Neural cell (in vitro differentiated cells): ENCODE measurements at regions not wholly inside any gene's neighbourhood (a gene's known extent, or its start where the extent isn't known, plus 50 kb on each side); places are given as distances from the start of the nearest gene placed in this dataset.

Experiments
- H2AFZ ChIP-seq: fragments of 200-600, 300-800 bp; sonication (generic), shearing (Covaris generic); 2 replicates; pipeline ENCODE4 v1.6.0; 2014; ENCODE audit warnings: low read depth, mild to moderate bottlenecking, antibody characterized with exemption, low read length, moderate library complexity
- H3F3A ChIP-seq: fragments of 200-600 bp; shearing (Covaris generic); 2 replicates; pipeline ENCODE4 v1.6.1; 2016; ENCODE audit warnings: mild to moderate bottlenecking, moderate library complexity, mixed read lengths, antibody characterized with exemption, low read length; ENCODE audit not compliant: insufficient read depth, poor library complexity, severe bottlenecking
- H3K27ac ChIP-seq: fragments of 200-600, 300-800 bp; sonication (generic), shearing (Covaris generic); 2 replicates; pipeline ENCODE4 v1.5.1; 2014; ENCODE audit warnings: mild to moderate bottlenecking, low read length, moderate library complexity
- H3K27me3 ChIP-seq: fragments of 300-800, 200-600 bp; sonication (generic), shearing (Covaris generic); 2 replicates; pipeline ENCODE4 v1.6.0; 2014; ENCODE audit warnings: mild to moderate bottlenecking, low read depth, low read length, moderate library complexity; ENCODE audit not compliant: insufficient read depth
- H3K36me3 ChIP-seq: fragments of 300-800, 200-600 bp; sonication (generic), shearing (Covaris generic); 2 replicates; pipeline ENCODE4 v1.5.1; 2014; ENCODE audit warnings: mild to moderate bottlenecking, antibody characterized with exemption, low read length, moderate library complexity; ENCODE audit not compliant: insufficient read depth
- H3K4me2 ChIP-seq: fragments of 300-800, 200-600 bp; sonication (generic), shearing (Covaris generic); 2 replicates; pipeline ENCODE4 v1.6.0; 2014; ENCODE audit warnings: mild to moderate bottlenecking, low read length
- H3K4me3 ChIP-seq: fragments of 300-800, 200-600 bp; sonication (generic), shearing (Covaris generic); 2 replicates; pipeline ENCODE4 v1.5.1; 2014; ENCODE audit warnings: mild to moderate bottlenecking, low read length, moderate library complexity
- H3K79me2 ChIP-seq: fragments of 200-600 bp; shearing (Covaris generic); replicated peaks from 2 replicates; pipeline ENCODE4 v1.6.0; 2014; ENCODE audit warnings: mild to moderate bottlenecking, low read length, moderate library complexity; ENCODE audit not compliant: insufficient read depth
- H3K9ac ChIP-seq: fragments of 300-800, 200-600 bp; sonication (generic), shearing (Covaris generic); 2 replicates; pipeline ENCODE4 v1.6.1; 2016; ENCODE audit warnings: mild to moderate bottlenecking, low read length, mixed read lengths
- H3K9me2 ChIP-seq: fragments of 200-600 bp; shearing (Covaris generic); 2 replicates; pipeline ENCODE4 v1.6.1; 2016; ENCODE audit warnings: mild to moderate bottlenecking, low read length, mixed read lengths; ENCODE audit not compliant: insufficient read depth
- H3K9me3 ChIP-seq: fragments of 200-600, 300-800 bp; sonication (generic), shearing (Covaris generic); 2 replicates; pipeline ENCODE4 v1.6.1; 2016; ENCODE audit warnings: mild to moderate bottlenecking, mixed run types, low read length, moderate library complexity, mixed read lengths
- H4K20me1 ChIP-seq: fragments of 200-600 bp; shearing (Covaris generic); 2 replicates; pipeline ENCODE4 v1.6.1; 2016; ENCODE audit warnings: mild to moderate bottlenecking, mixed run types; ENCODE audit not compliant: insufficient read depth
- CTCF ChIP-seq: fragments of 450-650 bp; IDR thresholded peaks from 2 replicates; pipeline ENCODE4 v1.5.1; 2014; ENCODE audit warnings: antibody characterized with exemption, mild to moderate bottlenecking, moderate library complexity; ENCODE audit not compliant: poor library complexity, severe bottlenecking
- EP300 ChIP-seq: fragments of 450-650 bp; conservative IDR thresholded peaks from 2 replicates; pipeline ENCODE4 v1.6.1; 2014; ENCODE audit warnings: antibody characterized with exemption, mild to moderate bottlenecking, moderate library complexity; ENCODE audit not compliant: poor library complexity, severe bottlenecking
- EZH2 ChIP-seq: fragments of 200-600, 300-800 bp; shearing (Covaris generic), sonication (generic); IDR thresholded peaks from 2 replicates; pipeline ENCODE4 v1.6.1; 2014; ENCODE audit warnings: antibody characterized with exemption, low read length, borderline replicate concordance, mild to moderate bottlenecking; ENCODE audit not compliant: insufficient read depth, poor library complexity, severe bottlenecking
- MXI1 ChIP-seq: fragments of 450-650 bp; conservative IDR thresholded peaks from 2 replicates; pipeline ENCODE4 v1.6.1; 2014; ENCODE audit warnings: antibody characterized with exemption, mild to moderate bottlenecking; ENCODE audit not compliant: poor library complexity, severe bottlenecking
- POLR2AphosphoS5 ChIP-seq: IDR thresholded peaks from 2 replicates; pipeline ENCODE4 v1.6.1; 2012
- RAD21 ChIP-seq: fragments of 450-650 bp; conservative IDR thresholded peaks from 2 replicates; pipeline ENCODE4 v1.6.1; 2014; ENCODE audit warnings: antibody characterized with exemption, mild to moderate bottlenecking, moderate library complexity
- REST ChIP-seq: IDR thresholded peaks from 2 replicates; pipeline ENCODE4 v1.6.1; 2012; ENCODE audit warnings: borderline replicate concordance
- SMC3 ChIP-seq: fragments of 450-650 bp; conservative IDR thresholded peaks from 2 replicates; pipeline ENCODE4 v1.6.1; 2014; ENCODE audit warnings: antibody characterized with exemption, mild to moderate bottlenecking, moderate library complexity; ENCODE audit not compliant: poor library complexity
- TAF1 ChIP-seq: IDR thresholded peaks from 2 replicates; pipeline ENCODE4 v1.6.1; 2012; ENCODE audit warnings: low read depth

DNA sequence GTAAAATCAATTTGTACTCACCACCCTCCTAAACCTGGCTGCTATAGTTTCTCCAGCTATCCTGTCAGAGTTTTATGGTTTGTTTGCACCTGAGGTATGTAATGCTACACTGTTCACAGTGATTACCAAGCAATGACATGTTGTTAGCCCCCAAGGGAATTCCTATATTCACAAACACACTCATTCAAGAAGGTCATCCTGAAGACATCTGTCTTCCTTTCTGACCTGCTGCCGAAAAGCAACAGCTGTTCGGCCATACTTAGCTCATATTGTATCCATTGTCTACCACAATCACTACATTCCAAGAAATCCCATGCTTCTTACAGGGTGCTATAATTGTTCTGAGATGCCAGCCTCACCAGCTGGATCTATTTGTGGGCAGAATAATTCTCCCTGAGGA is 160.1 kb upstream of the GYPA start:
- Histone ChIP-seq H3K9ac (no peak overlapping the region), H3F3A (no peaks in the 10 kb centered on the region), H3K4me2 (no peak overlapping the region), H2AFZ (no peak overlapping the region), H3K79me2 (no peaks in the 10 kb centered on the region), H3K36me3 (no peaks in the 10 kb centered on the region), H4K20me1 (no peaks in the 10 kb centered on the region), H3K9me3 (no peaks in the 10 kb centered on the region), H3K27me3 (no peaks in the 10 kb centered on the region), H3K4me3 (no peak overlapping the region), H3K27ac (no peak overlapping the region), H3K9me2 (no peaks in the 10 kb centered on the region)
- no peak for TF ChIP-seq REST
- TF ChIP-seq RAD21 = no peak
- no peak for TF ChIP-seq POLR2AphosphoS5
- no peak for TF ChIP-seq TAF1
- no peak for TF ChIP-seq EP300
- no peak for TF ChIP-seq CTCF
- TF ChIP-seq MXI1 = no peak
- TF ChIP-seq SMC3 = no peak
- no peak for TF ChIP-seq EZH2

DNA sequence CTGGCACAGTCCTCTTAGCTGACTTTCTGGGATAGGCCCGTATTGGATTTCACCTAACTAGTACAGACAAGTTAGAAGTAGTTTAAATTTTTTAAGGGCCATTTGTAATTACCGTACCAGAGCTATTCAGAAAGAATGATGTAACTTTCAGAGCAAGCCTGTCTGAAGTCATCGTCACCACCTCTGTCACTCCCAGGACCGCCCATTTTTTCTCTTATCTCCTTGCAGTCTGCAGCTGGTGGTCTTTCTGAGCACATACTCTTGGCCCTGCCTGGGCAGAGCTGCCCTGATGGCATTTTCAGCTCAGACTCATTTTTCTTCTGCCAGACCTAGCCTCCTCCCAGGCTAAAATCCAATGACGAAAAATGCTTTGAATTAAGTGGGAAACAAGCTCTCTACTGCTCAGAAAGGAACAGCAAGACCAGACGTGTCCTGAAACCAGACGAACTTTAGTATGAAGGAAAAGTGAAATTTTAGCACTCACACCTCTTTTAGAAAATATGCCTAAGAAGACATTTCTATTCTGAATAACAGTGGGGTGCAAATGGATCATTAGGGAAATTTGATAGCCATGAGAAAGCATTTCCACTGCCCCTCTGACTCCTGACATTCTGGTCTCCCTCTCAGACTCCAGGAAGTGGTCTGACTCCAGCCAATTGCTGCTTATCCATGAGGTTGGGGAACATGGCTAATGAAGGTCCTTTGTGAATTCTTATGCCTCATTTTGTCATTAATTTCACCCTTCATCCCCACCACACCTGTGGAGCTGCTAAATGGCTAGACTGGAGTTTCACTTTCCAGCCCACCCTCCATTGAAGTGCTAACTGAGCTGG is 162.4 kb upstream of the GYPA start:
- no peak for TF ChIP-seq REST
- no peak for TF ChIP-seq EP300
- TF ChIP-seq POLR2AphosphoS5 = no peak
- no peak for TF ChIP-seq TAF1
- no peak for TF ChIP-seq MXI1
- no peak for TF ChIP-seq CTCF
- TF ChIP-seq SMC3 = no peak
- Histone ChIP-seq H3F3A (no peaks in the 10 kb centered on the region), H3K27ac (no peak overlapping the region)

More for the DNA sequence above, 162.4 kb upstream of the GYPA start:
- Histone ChIP-seq H3K36me3 (no peaks in the 10 kb centered on the region), H3K4me2 (no peak overlapping the region), H2AFZ (no peak overlapping the region), H4K20me1 (no peaks in the 10 kb centered on the region), H3K9ac (no peak overlapping the region), H3K27me3 (no peaks in the 10 kb centered on the region), H3K4me3 (no peak overlapping the region), H3K9me2 (no peaks in the 10 kb centered on the region), H3K9me3 (no peaks in the 10 kb centered on the region), H3K79me2 (no peaks in the 10 kb centered on the region)
